ENCODE measurements at regions not wholly inside any gene's neighbourhood (a gene's known extent, or its start where the extent isn't known, plus 50 kb on each side); places are given as distances from the start of the nearest gene placed in this dataset.

- no peak for DNase-seq
Measured at GRCh38 chr5:54927097-54927746, 58.2 kb downstream of the ESM1 start.

DNA sequence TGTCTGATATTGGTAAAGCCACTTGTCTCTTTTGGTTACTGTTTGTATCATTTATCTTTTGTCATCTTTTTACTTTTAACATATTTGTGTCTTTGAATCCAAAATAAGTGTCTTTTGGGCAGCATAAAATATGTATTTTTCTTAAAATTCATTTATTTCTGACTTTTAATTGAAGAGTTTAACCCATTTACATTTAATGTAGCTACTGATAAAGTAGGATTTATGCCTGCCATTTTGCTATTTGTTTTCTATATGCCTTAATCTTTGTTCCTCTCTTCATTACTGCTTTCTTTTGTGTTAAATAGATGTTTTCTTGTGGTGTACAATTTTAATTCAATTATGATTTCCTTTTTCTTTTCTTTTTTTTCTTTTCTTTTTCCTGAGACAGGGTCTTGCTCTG lies 60.9 kb downstream of the ESM1 start:
- DNase-seq: no peak

DNA sequence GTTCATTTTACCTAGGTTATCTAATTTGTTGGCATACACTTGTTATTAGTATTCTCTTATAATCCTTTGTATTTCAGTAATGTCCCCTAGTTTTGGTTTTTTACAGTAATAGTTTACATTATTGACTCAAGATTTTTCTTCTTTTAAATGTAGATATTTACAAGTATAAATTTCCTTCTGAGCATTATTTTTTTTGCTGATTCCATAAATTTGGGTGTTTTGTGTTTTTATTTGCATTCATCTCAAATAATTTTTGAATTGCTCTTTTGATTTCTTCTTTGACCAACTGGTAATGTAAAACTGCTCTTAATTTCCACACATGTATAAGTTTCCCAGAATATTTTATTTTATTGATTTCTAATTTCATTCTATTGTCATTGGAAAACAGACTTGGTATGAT lies 68.1 kb downstream of the ESM1 start:
- no peak for DNase-seq

DNA sequence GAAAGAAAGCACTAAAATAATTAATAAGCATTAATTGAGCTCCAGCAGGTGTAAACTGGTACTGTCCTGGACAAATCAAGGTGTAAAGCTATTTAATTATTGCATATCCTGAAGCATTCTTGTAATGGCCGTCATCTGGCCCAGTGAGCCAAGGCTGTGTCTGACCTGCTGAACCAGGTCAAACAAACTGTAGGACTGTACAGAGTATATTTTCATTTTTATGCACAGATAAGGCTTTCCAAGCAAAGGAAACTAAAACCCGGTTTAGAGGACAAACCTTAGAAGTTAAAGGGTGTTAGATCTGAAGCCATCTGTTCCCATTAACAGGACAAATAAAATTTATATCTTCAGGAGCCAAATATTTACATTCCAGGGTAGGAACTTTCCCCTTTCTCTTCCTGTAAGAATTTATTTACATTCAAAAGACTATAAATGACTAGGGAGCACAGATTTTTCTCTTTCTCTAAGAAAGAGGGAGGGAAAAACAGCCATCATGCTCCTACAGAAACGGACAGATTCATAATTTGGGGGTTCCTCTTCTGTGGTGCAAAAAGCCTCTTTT lies 69.8 kb downstream of the ESM1 start:
- no peak for DNase-seq

GRCh38 chr5:54912021-54912420 lies 73.4 kb downstream of the ESM1 start:
- DNase-seq: no peak

DNA sequence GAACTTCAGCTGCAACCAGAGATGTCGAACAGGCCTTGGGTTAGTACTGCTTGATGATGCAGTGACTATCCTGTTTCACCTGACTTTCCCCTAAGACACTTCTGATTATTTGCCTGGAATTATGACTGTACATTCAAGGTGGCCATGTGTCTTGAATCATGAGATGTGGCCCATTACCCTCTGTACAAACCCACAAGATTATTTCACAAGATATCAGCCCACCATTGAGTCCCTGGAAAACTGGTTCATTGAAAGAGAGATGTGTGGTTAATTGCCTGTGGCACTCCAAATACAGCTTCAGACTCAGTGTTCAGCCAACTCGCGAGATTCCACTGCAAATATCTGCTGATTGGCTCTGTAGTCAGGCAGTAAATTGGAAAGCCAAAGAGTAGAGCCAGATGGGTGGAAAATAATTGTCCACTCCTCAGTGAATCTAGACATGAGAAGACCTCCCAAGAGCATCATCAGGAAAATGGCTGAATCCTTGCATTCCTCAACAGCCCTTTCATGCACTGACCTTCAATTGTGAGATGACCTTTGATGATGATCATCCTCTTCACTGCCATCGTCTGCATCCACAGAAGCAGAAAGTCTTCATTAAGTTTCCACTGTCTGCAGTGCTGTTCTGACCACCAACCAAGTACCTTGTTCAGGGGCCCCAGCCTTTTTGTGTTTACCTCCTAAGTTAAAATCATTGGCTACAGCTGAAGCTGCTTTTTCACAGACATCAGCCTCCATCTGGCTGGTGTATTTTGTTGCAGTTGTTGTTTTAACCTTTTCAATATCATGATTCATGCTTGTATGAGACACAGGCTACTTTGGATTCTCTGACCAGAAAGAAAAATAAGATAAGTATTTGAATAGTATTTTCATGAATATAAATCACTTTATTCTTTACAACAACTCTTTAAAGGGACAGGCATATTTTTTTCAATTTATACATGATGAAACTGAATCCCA lies 75.2 kb downstream of the ESM1 start:
- DNase-seq: no peak

- no peak for DNase-seq
Measured at GRCh38 chr5:54908774-54909525, 76.4 kb downstream of the ESM1 start.

DNA sequence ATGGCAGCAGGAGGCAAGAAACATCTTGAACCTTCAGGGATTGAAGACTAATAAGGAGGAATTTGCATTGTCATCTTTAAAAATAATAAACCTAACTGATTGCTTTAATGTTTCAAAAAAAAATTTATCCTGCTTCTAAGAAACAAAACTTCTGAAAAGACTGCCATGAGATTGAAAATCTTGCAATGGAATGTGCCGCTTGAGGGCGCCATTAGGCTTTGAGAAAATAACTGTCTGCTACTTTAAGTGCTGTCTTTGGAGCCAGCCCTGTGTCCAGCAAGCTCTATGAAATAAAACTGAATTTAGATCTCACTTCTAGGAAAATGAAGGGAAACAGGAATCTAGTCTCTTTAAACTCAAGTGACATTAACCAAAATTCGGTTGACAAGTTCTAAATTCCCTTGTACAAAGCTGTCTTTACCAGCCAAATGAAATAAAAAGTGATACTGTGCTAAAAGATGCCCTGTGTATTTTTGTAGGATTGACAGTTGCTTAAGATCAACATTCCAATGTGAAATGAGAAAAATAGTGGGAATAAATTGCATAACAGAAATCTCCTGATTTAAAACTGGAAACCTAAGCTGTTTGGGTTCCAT lies 79.4 kb downstream of the ESM1 start:
- peak; percentile 71 for DNase-seq

GRCh38 chr5:54905246-54905795 lies 80.1 kb downstream of the ESM1 start:
- DNase-seq: no peak

DNA sequence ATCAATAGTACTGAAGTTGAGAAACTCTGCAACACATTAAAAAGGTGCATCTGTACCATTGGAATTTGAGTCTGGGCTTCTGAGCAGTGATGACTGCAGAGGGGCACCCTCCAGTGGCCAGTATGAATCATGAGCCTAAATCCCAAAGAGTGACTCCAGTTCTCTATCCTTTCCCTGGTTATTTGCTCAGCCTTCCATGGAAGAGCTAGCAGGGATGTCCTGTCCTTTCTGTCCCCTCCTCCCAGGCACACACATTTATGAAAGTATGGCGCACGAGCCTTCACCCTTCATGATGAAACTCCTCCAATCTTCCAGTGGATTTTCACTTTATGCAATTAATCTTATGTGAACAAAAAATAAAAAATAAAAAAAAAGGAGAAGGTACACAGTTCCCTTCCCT lies 81.0 kb downstream of the ESM1 start:
- DNase-seq: no peak

- peak; percentile 36 for DNase-seq
Measured at GRCh38 chr5:54902791-54903473, 82.5 kb downstream of the ESM1 start.

GRCh38 chr5:54900984-54901725 lies 84.2 kb downstream of the ESM1 start:
- no peak for DNase-seq

DNA sequence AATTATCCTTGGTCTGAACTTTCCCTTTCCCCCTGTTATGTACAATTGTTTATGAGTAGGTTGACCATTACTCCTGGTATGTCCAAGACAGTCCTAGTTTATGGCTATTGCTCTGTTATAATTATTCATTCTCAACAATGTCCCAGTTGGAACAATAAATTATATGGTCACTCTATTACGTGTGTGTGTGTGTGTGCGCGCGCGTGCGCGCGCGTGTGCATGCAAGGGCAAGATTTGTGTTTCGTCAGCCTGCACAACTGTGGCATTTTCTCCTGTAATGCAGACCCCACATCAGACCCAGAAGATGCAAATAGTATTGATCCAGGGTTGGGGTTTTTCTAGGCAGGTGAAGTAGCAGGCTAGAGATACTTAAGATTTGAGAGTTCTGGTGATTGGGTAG lies 88.4 kb downstream of the ESM1 start:
- DNase-seq: no peak

DNA sequence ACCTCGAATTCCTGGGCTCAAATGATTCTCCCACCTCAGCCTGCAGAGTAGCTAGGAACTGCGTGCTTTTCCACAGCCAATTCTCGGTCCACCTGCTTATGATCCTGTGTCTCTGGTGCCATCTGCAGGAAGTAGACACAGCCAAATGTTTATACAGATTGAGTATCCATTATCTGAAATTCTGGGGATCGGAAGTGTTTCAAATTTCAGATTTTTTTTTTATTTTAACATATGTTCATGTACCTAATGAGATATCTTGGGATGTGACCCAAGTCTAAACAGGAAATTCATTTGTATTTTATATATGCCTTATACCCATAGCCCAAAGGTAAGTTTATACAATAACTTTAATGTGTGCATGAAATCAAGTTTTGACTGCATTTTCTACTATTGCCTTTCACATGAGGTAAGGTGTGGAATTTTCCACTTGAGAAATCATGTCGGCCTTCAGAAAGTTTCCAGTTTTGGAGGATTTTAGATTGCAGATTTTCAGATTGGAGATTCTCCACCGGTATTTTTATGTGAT lies 89.5 kb downstream of the ESM1 start:
- peak; percentile 21 for DNase-seq

- DNase-seq: no peak
Measured at GRCh38 chr5:54894957-54895815, 90.2 kb downstream of the ESM1 start.

DNA sequence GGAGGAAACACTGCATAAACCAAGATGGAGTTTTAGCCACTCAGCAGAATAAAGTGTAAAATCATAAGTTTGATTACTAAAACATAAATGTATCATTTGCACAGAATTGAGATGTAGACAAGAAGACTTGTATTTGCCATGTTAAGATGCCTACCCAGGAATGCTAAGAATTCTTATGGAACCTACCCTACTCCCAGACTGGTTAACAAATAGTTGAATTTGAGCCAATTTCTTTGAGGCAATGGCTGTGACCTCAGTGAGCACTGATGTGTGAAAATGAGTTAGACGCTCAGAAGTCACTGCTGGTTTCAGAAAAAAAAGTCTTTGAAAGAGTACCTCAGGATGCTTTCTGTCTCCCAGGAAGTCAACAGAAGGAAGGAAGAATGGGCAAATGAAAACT lies 95.6 kb downstream of the ESM1 start:
- no peak for DNase-seq

- DNase-seq: no peak
Measured at GRCh38 chr5:54887663-54888062, 97.7 kb downstream of the ESM1 start.

DNA sequence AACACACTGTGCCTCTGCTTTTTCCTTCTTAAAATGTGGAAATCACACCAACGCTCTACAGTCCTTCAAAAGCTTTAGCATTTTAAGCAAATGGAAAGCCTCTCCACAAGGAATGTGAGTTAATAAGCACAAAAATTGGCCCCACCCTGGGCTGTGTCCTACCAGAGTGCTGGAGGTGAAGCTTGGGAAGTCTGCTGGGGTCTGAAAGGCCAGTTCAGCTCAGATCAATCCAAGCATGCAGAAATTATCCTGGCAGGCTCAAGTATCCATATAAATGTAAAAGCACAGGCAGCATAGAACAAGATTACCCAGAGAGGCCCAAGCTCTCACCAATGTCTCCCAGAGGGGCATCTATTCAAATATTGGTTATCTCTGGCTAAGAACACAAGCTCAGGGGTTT lies 98.5 kb downstream of the ESM1 start:
- no peak for DNase-seq

DNA sequence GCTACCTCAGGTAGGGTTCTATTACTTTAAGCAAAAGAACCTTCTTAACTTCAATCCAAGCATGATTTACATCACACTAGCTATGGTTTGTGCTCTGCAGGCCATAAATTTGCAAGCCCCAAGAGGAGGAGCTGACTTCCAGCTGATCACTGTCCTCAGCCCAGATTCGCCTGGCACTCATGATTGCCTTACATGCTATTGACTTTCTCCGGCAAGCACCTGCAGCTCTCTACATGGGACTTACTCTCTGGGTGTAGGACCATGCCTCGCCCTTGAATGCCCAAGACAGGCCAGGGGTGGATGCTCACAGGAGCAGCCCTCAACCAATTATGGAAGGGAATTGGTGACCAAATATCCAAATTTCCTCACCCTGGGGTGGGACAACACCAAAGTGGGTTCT lies 99.8 kb downstream of the ESM1 start:
- no peak for DNase-seq

- no peak for DNase-seq
Measured at GRCh38 chr5:54884195-54884536, 101.2 kb downstream of the ESM1 start.
